ENCODE measurements at regions not wholly inside any gene's neighbourhood (a gene's known extent, or its start where the extent isn't known, plus 50 kb on each side); places are given as distances from the start of the nearest gene placed in this dataset.

DNA sequence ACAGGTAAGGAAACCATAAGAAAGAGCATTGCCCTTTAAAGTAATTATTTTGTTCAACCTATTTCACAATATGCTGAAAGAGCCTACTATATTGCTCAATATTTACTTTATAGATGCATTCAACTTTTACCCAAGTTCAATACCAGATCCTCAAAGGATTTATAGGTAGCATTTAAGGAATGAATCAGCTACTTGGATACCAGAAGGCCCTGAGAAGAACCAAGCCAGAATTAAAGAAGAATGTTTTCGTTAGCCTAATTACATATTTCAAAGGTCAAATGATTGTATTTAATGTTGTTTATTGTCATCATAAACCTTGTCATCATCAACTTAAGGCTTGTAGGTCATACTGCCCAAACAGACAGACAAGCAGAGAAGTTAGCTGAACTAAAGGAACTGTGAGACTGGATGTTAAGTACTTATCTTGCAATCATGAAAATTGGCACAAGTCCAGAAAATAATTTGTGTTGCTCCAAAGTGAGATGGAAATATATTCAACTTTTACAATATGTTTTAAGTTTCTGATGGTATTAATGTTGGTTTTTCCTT, 636.7 kb downstream of the RFPL4B start:
- no peak for ATAC-seq
- no peaks in the 10 kb centered on the region for H3K9me3 ChIP-seq (ENCODE audit: control insufficient read depth, insufficient read depth, low read depth, low read length)
- ChIA-PET POLR2A (no interaction called here), CTCF (no interaction called here)
- no peaks in the 10 kb centered on the region for H3K27me3 ChIP-seq (ENCODE audit: control insufficient read depth, insufficient read depth, low read length)
- TF ChIP-seq POLR2AphosphoS5 (IDR thresholded peaks at IDR 0.05; ENCODE audit: low read depth, low read length), result no peak
- no peak for TF ChIP-seq TCF7L2 (IDR thresholded peaks at IDR 0.05; ENCODE audit: low read depth, low read length)
- TF ChIP-seq SIN3A (IDR thresholded peaks at IDR 0.05; ENCODE audit: borderline replicate concordance, insufficient read depth, low read depth, low read length), result no peak
- no peak for TF ChIP-seq REST (IDR thresholded peaks at IDR 0.05; ENCODE audit: insufficient read depth in 1 of 2, low read depth in 2 of 2, low read length in 1 of 2)
- TF ChIP-seq, protein P1, sequence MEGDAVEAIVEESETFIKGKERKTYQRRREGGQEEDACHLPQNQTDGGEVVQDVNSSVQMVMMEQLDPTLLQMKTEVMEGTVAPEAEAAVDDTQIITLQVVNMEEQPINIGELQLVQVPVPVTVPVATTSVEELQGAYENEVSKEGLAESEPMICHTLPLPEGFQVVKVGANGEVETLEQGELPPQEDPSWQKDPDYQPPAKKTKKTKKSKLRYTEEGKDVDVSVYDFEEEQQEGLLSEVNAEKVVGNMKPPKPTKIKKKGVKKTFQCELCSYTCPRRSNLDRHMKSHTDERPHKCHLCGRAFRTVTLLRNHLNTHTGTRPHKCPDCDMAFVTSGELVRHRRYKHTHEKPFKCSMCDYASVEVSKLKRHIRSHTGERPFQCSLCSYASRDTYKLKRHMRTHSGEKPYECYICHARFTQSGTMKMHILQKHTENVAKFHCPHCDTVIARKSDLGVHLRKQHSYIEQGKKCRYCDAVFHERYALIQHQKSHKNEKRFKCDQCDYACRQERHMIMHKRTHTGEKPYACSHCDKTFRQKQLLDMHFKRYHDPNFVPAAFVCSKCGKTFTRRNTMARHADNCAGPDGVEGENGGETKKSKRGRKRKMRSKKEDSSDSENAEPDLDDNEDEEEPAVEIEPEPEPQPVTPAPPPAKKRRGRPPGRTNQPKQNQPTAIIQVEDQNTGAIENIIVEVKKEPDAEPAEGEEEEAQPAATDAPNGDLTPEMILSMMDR (IDR thresholded peaks at IDR 0.05), result no peak
- BruUV-seq (replicated peaks), result no TSS peak
- H3K36me3 ChIP-seq (ENCODE audit: control insufficient read depth, insufficient read depth, low read length), result no peaks in the 10 kb centered on the region
- DNase-seq (ENCODE audit: low read depth, low spot score), result no peak
- intact Hi-C loops (cut with micrococcal nuclease; ENCODE audit: unreplicated experiment), result no loop called here
- no peak overlapping the region for H3K4me3 ChIP-seq (ENCODE audit: low read depth in 2 of 2, low read length in 2 of 2)
- in situ Hi-C loops (cut with HindIII; ENCODE audit: low pct_unique_long_range_greater_than_20kb, low sequenced_read_pairs), result no loop called here
- 0 out of 2 replicates have a peak, but pooled peaks cover 3% of the 10 kb centered on the region for H3K4me1 ChIP-seq (ENCODE audit: control insufficient read depth, insufficient read depth, low read length)
- H3K27ac ChIP-seq (ENCODE audit: low read length), result no peak overlapping the region

DNA sequence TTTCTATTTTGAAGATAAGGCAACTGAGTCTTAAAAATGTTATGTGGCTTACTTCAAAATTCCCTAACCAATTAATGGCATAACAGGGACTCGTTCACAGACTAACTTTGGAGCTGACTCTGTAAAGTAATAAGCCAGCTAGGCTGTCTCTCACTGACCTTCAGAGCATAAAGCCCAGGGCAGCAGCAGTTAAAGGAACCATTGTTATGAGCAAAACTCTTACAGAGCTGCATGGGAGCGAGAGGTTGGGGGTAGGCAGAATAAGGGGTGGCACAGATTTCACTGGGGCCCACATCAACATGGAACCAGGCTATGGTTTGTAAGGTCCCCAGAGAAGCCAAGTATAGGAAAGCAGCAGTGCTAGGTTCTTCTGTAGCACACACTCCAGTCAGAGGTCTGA, 637.8 kb downstream of the RFPL4B start:
- H3K9me3 ChIP-seq (ENCODE audit: control insufficient read depth, insufficient read depth, low read depth, low read length), result no peaks in the 10 kb centered on the region
- in situ Hi-C loops (cut with HindIII; ENCODE audit: low pct_unique_long_range_greater_than_20kb, low sequenced_read_pairs) (no loop called here), intact Hi-C loops (cut with micrococcal nuclease; ENCODE audit: unreplicated experiment) (no loop called here)
- no peak overlapping the region for H3K4me3 ChIP-seq (ENCODE audit: low read depth in 2 of 2, low read length in 2 of 2)
- H3K27ac ChIP-seq (ENCODE audit: low read length), result no peak overlapping the region
- ChIA-PET CTCF (no interaction called here), POLR2A (no interaction called here)
- no peaks in the 10 kb centered on the region for H3K27me3 ChIP-seq (ENCODE audit: control insufficient read depth, insufficient read depth, low read length)
- H3K4me1 ChIP-seq (ENCODE audit: control insufficient read depth, insufficient read depth, low read length), result 0 out of 2 replicates have a peak, but pooled peaks cover 2% of the 10 kb centered on the region
- no peak for DNase-seq (ENCODE audit: low read depth, low spot score)
- ATAC-seq, result no peak
- TF ChIP-seq SIN3A (IDR thresholded peaks at IDR 0.05; ENCODE audit: borderline replicate concordance, insufficient read depth, low read depth, low read length), result no peak
- TF ChIP-seq TCF7L2 (IDR thresholded peaks at IDR 0.05; ENCODE audit: low read depth, low read length), result no peak
- TF ChIP-seq REST (IDR thresholded peaks at IDR 0.05; ENCODE audit: insufficient read depth in 1 of 2, low read depth in 2 of 2, low read length in 1 of 2), result no peak
- TF ChIP-seq, protein P1 (IDR thresholded peaks at IDR 0.05), result no peak
- TF ChIP-seq POLR2AphosphoS5 (IDR thresholded peaks at IDR 0.05; ENCODE audit: low read depth, low read length), result no peak
- BruUV-seq (replicated peaks), result no TSS peak
- H3K36me3 ChIP-seq (ENCODE audit: control insufficient read depth, insufficient read depth, low read length), result no peaks in the 10 kb centered on the region
